Erythroblast (primary cell): ENCODE measurements at regions not wholly inside any gene's neighbourhood (a gene's known extent, or its start where the extent isn't known, plus 50 kb on each side); places are given as distances from the start of the nearest gene placed in this dataset.
"Not testable (repeated sequence)": the region's sequence is repeated elsewhere in the genome, so short reads cannot be mapped to it uniquely, and the experiment has no call there.

Source experiments
- DNase-seq, 2 experiments: peaks; one replicate each; lab custom pipeline; 2025; lab: John Stamatoyannopoulos, UW
- GATA1 ChIP-seq: IDR thresholded peaks from 2 replicates; pipeline ENCODE4 v1.6.1; 2011; ENCODE audit warnings: low read depth, mild to moderate bottlenecking, control low read depth, low read length, moderate library complexity
- POLR2A ChIP-seq: IDR thresholded peaks from 2 replicates; pipeline ENCODE4 v1.6.1; 2011; ENCODE audit warnings: mild to moderate bottlenecking, low read length

- TF ChIP-seq POLR2A (no peak), GATA1 (no peak)
- no peak for DNase-seq
Measured at GRCh38 chr2:16962505-16962904, 296.9 kb upstream of the CYRIA start.

- no peak for TF ChIP-seq POLR2A
- no peak for DNase-seq
Measured at GRCh38 chr2:16960579-16960978, 294.9 kb upstream of the CYRIA start.

DNA sequence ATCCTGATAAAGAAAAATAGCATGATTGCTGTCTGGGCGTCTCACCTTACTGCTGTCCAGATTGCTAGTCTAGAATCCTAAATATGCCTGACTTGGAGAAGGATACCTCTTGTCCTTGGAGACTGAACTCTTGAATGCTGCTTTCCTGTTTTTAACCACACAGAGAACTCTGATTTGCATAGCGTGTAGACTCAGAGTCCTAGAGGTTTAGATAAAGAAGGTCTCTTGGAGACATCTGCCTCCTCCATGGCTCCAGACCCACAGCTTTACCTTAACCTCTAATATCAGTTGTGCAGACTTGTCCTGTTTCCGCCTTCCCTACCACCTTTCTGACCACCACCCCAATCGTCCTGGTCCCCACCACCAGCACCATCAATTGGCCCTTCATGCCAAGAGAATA, 292.6 kb upstream of the CYRIA start:
- no peak for TF ChIP-seq GATA1
- no peak for TF ChIP-seq POLR2A
- DNase-seq = no peak

DNA sequence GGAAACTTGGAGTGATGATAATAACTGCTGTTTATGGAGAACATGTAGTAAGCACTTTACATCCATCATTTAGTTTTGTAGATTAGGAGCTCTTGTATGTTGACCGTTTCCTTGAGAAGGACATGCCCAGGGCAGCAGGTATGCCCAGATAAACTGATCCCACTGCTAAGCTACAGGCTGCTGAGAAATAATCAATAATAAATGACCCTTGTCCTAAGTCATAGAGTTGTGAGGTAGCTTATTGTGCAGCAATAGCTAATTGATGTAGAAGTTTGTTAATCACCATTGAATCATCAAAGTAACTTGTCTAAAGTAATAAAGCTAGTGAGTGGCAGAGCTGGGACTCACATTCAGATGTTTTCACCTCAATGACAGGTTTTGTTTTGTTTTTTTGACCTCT, 287.2 kb upstream of the CYRIA start:
- DNase-seq = no peak
- no peak for TF ChIP-seq GATA1
- TF ChIP-seq POLR2A = no peak

GRCh38 chr2:16952368-16952767, 286.7 kb upstream of the CYRIA start:
- TF ChIP-seq GATA1 (no peak), POLR2A (no peak)

DNA sequence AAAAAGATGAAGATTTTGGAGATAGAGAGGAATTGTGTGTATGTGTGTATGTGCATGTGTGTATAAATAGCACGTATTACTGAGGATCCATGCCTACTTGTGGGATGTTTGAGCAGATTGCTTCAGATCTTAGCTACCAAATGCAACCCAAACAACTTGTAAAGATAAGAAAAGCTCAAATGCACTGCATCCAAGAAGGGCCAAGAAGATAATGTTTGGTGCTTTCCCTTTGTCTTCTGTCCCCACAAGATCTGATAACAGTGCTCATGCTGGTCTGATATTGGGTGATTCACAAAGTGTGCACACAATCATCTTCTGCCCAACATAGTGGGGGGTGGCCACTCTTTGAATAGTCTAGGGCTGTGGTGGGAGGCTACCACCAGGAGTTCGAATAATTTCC, 284.8 kb upstream of the CYRIA start:
- peak; percentile 3 to 42 for DNase-seq
- TF ChIP-seq POLR2A (no peak), GATA1 (no peak)

More at GRCh38 chr2:16952368-16952767, 286.7 kb upstream of the CYRIA start:
- DNase-seq = no peak

GRCh38 chr2:16948710-16949109, 283.1 kb upstream of the CYRIA start:
- TF ChIP-seq GATA1 (no peak), POLR2A (no peak)

GRCh38 chr2:16948053-16948452, 282.4 kb upstream of the CYRIA start:
- DNase-seq = no peak
- no peak for TF ChIP-seq GATA1
- TF ChIP-seq POLR2A = no peak

More at GRCh38 chr2:16948710-16949109, 283.1 kb upstream of the CYRIA start:
- no peak for DNase-seq

- DNase-seq = no peak
- TF ChIP-seq GATA1 = no peak
- no peak for TF ChIP-seq POLR2A
Measured at GRCh38 chr2:16943279-16943958, 277.8 kb upstream of the CYRIA start.

- no peak for DNase-seq
- no peak for TF ChIP-seq POLR2A
- no peak for TF ChIP-seq GATA1
Measured at GRCh38 chr2:16940214-16940613, 274.6 kb upstream of the CYRIA start.

- TF ChIP-seq GATA1 (no peak), POLR2A (no peak)
- no peak for DNase-seq
Measured at GRCh38 chr2:16939771-16940170, 274.1 kb upstream of the CYRIA start.

GRCh38 chr2:16933355-16933754, 267.7 kb upstream of the CYRIA start:
- no peak for TF ChIP-seq POLR2A
- no peak for TF ChIP-seq GATA1
- no peak for DNase-seq

GRCh38 chr2:16932826-16933225, 267.2 kb upstream of the CYRIA start:
- TF ChIP-seq GATA1 = no peak
- no peak for TF ChIP-seq POLR2A
- DNase-seq = no peak

DNA sequence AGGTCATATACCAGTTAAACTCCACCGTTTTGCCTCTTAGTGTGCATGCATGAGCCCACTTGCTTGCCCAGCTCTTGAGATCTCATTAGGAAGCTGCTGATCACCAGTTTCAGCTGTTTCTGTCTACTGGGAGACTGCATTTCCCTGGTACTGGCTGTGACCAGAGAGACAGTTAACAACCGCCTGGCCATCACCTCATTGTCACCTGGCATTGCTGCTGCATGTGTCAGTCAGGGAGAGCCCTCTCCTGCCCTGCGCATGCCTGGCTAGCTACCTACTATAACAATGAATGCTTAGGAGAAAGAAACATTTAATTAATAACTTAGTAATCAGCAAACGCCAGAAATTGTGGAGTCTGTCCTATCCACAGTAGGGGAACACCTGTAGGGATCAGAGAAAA, 265.8 kb upstream of the CYRIA start:
- no peak for DNase-seq
- TF ChIP-seq POLR2A (no peak), GATA1 (no peak)

GRCh38 chr2:16927398-16927797, 261.8 kb upstream of the CYRIA start:
- TF ChIP-seq POLR2A = no peak
- no peak for TF ChIP-seq GATA1
- DNase-seq = no peak

DNA sequence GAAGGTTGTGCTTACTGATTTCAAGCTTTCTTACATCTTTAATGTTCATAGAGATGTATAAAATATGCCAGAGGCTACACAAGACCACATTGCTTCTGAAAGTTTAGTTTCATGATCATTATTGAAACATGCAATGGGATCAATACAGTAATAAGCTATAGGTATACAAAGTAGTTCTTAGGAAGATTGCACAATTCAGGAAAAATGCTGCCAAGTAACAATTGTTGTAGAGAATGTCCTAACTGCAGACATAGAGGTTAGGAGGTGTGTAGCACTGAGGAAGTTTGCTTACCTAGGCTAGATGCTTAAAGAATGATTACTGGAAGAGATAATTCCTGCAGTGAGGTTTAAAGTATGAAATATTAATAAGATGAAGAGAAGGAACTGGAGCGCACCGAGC, 259.5 kb upstream of the CYRIA start:
- no peak for DNase-seq
- TF ChIP-seq GATA1 = no peak
- TF ChIP-seq POLR2A = no peak

GRCh38 chr2:16915341-16915755, 249.7 kb upstream of the CYRIA start:
- DNase-seq = not testable (repeated sequence)
